ENCODE measurements at regions not wholly inside any gene's neighbourhood (a gene's known extent, or its start where the extent isn't known, plus 50 kb on each side); places are given as distances from the start of the nearest gene placed in this dataset.
A peak's percentile ranks its signal among the peaks of the same experiment; 100 is the strongest.
"Not testable (repeated sequence)": the region's sequence is repeated elsewhere in the genome, so short reads cannot be mapped to it uniquely, and the experiment has no call there.

GRCh38 chr15:45871121-45871855, 236.5 kb downstream of the SQOR start:
- ATAC-seq: no peak
- no peak for DNase-seq
- peak overlapping the region in 1 of 2 donors; percentile 88 for H3K27ac Mint-ChIP-seq
- peaks cover 0 to 18% of the 10 kb centered on the region in 2 donors for H3K9me3 Mint-ChIP-seq
- H3K27me3 Mint-ChIP-seq: peaks cover 19% of the 10 kb centered on the region
- no peak overlapping the region for H3K4me3 Mint-ChIP-seq
- no peaks in the 10 kb centered on the region for H3K4me1 Mint-ChIP-seq

GRCh38 chr15:45873781-45874180, 239.0 kb downstream of the SQOR start:
- ATAC-seq: no peak
- Mint-ChIP-seq H3K9me3 (peaks cover 8 to 18% of the 10 kb centered on the region in 2 donors), H3K4me3 (no peak overlapping the region), H3K27me3 (peaks cover 19% of the 10 kb centered on the region), H3K27ac (no peak overlapping the region), H3K4me1 (no peaks in the 10 kb centered on the region)
- no peak for DNase-seq

DNA sequence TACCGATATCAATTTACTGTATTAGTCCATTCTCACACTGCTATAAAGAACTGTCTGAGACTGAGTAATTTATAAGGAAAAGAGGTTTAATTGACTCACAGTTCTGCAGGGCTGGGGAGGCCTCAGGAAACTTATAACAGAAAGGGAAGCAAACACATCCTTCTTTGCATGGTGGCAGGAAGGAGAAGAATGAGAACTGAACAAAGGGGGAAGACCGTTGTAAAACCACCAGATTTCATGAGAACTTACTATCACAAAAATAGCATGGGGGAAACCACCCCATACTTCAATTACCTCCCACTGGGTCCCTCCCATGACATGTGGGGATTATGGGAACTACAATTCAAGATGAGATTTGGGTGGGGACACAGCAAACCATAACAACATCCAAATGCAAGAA, 239.7 kb downstream of the SQOR start:
- DNase-seq, H3K4me3 Mint-ChIP-seq, H3K27ac Mint-ChIP-seq, H3K4me1 Mint-ChIP-seq, ATAC-seq: not testable (repeated sequence)
- peaks cover 10 to 18% of the 10 kb centered on the region in 2 donors for H3K9me3 Mint-ChIP-seq
- H3K27me3 Mint-ChIP-seq: peaks cover 19% of the 10 kb centered on the region

GRCh38 chr15:45884289-45884688, 249.5 kb downstream of the SQOR start:
- no peak for ATAC-seq
- H3K27me3 Mint-ChIP-seq: no peaks in the 10 kb centered on the region
- no peak overlapping the region for H3K27ac Mint-ChIP-seq

DNA sequence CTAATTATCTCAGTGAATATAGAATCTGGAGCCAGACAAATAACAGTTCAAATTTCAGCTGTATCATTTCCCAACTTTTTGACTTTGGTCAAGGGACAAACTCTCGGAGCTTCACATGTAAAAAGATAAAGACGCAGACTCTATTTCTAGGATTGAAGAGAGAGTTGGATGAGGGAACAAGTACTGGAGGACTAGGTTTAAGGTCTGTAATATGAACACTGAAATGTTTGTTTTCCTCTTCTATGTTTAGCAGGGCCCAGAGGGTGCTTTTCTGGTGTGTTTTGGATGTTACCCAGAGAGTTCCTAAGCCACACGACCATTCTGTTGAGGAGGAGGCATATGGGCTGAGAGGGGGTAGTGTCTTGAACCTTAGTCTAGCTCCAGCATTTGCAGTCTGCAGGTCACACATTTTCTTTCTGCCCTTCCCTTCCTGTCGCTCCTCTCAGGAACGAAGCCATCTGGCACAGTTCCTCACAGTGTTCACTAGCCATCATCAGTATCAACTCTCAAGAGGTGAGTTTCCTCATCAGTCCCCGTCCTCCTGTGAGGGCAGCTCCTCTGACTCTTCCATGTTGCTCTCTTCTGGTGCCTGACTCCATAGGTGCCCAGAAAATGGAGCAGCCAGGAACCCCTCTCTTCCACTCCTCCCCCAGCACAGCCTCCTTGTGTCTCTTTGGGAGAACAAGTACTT, 250.1 kb downstream of the SQOR start:
- Mint-ChIP-seq H3K27me3 (no peaks in the 10 kb centered on the region), H3K4me3 (no peak overlapping the region), H3K4me1 (no peaks in the 10 kb centered on the region), H3K27ac (no peak overlapping the region), H3K9me3 (peaks cover 5 to 8% of the 10 kb centered on the region in 2 donors)
- DNase-seq (no peak), ATAC-seq (no peak)

More at GRCh38 chr15:45884289-45884688, 249.5 kb downstream of the SQOR start:
- peaks cover 5 to 8% of the 10 kb centered on the region in 2 donors for H3K9me3 Mint-ChIP-seq
- no peak overlapping the region for H3K4me3 Mint-ChIP-seq
- DNase-seq: no peak
- no peaks in the 10 kb centered on the region for H3K4me1 Mint-ChIP-seq

GRCh38 chr15:45885801-45886200, 251.0 kb downstream of the SQOR start:
- Mint-ChIP-seq H3K27me3 (no peaks in the 10 kb centered on the region), H3K4me1 (no peaks in the 10 kb centered on the region), H3K27ac (no peak overlapping the region), H3K9me3 (peaks cover 5 to 8% of the 10 kb centered on the region in 2 donors), H3K4me3 (no peak overlapping the region)
- DNase-seq (no peak), ATAC-seq (no peak)

DNA sequence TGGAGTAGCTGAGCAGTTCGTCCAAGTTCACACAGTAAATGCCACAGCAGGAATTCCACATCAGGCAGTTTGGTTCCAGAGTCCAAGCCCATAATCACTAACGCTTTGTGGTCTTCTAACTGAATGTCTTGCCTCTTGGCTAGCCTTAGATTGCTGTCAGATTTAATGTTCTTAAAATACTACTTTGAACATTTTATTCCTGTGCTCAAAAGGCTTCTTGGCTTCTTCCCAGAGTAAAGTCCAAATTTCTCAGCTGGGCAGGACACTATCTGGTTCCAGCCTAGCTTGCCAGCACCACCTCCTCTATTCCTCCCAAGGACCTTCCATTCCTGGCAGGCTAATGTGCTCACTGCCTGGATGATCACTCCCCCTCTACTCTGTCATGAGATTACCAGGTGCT, 256.9 kb downstream of the SQOR start:
- Mint-ChIP-seq H3K4me3 (no peak overlapping the region), H3K4me1 (no peaks in the 10 kb centered on the region), H3K27me3 (peaks cover 13% of the 10 kb centered on the region), H3K27ac (no peak overlapping the region), H3K9me3 (peaks cover 5 to 7% of the 10 kb centered on the region in 2 donors)
- no peak for ATAC-seq
- no peak for DNase-seq

- no peak for ATAC-seq
- Mint-ChIP-seq H3K4me1 (no peaks in the 10 kb centered on the region), H3K4me3 (no peak overlapping the region)
Measured at GRCh38 chr15:45892182-45892581, 257.4 kb downstream of the SQOR start.

GRCh38 chr15:45903283-45903682, 268.5 kb downstream of the SQOR start:
- Mint-ChIP-seq H3K27me3 (peaks cover 8% of the 10 kb centered on the region), H3K4me1 (no peaks in the 10 kb centered on the region), H3K27ac (peak overlapping the region in 1 of 2 donors; percentile 72), H3K4me3 (no peak overlapping the region), H3K9me3 (peaks cover 0 to 8% of the 10 kb centered on the region in 2 donors)
- no peak for DNase-seq
- no peak for ATAC-seq

More at GRCh38 chr15:45892182-45892581, 257.4 kb downstream of the SQOR start:
- peaks cover 13% of the 10 kb centered on the region for H3K27me3 Mint-ChIP-seq
- no peak overlapping the region for H3K27ac Mint-ChIP-seq
- no peak for DNase-seq
- peaks cover 1 to 3% of the 10 kb centered on the region in 2 donors for H3K9me3 Mint-ChIP-seq

DNA sequence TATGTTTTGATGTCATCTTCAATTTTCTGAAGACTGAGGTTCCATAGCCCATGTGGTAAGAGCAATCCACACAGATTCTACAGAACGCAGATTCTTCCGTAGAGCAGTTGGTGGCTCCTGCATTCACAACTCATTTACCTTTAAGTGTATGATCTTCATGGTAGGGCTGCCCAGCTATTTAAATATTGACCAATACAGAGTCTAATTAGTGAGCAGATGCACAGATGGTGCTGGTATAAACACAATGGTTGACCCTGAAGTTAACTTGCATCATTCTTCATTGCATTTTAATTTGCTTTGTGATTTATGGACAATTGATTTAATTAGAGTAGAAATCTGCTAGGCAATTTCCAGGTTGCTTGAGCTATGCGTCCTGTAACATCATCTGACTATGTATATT, 269.2 kb downstream of the SQOR start:
- no peak for ATAC-seq
- H3K9me3 Mint-ChIP-seq: peaks cover 0 to 13% of the 10 kb centered on the region in 2 donors
- no peaks in the 10 kb centered on the region for H3K4me1 Mint-ChIP-seq
- no peak overlapping the region for H3K4me3 Mint-ChIP-seq
- no peak for DNase-seq
- no peak overlapping the region for H3K27ac Mint-ChIP-seq
- H3K27me3 Mint-ChIP-seq: peaks cover 6% of the 10 kb centered on the region

GRCh38 chr15:45906230-45906629, 271.4 kb downstream of the SQOR start:
- no peak for DNase-seq
- Mint-ChIP-seq H3K9me3 (peaks cover 0 to 13% of the 10 kb centered on the region in 2 donors), H3K4me3 (no peak overlapping the region), H3K27me3 (no peaks in the 10 kb centered on the region), H3K27ac (no peak overlapping the region), H3K4me1 (no peaks in the 10 kb centered on the region)
- no peak for ATAC-seq

GRCh38 chr15:45910671-45911070, 275.8 kb downstream of the SQOR start:
- no peak overlapping the region for H3K4me3 Mint-ChIP-seq
- H3K27me3 Mint-ChIP-seq: no peaks in the 10 kb centered on the region
- H3K9me3 Mint-ChIP-seq: peaks cover 0 to 13% of the 10 kb centered on the region in 2 donors
- no peak overlapping the region for H3K27ac Mint-ChIP-seq
- no peaks in the 10 kb centered on the region for H3K4me1 Mint-ChIP-seq
- ATAC-seq: no peak
- no peak for DNase-seq

DNA sequence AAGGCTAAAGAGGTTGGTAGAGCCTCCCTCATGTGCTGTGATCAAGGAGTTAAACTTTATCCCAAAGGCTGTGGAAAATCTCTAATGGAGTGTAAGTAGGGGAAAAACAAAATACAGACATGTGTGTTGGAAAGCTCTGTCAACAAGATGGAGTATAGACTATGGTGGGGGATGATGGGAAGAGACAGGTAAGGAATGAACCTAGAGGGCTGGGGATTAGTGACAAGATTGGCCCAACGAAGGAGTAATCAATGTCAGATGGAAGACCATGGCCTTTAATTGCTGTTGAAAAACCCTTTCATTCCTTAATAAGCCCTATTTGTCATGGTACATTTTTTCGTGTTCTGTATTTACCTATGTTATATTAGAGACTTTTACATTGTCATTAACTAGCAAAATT, 278.6 kb downstream of the SQOR start:
- Mint-ChIP-seq H3K4me3 (no peak overlapping the region), H3K27me3 (no peaks in the 10 kb centered on the region), H3K9me3 (peaks cover 0 to 4% of the 10 kb centered on the region in 2 donors), H3K27ac (no peak overlapping the region), H3K4me1 (no peaks in the 10 kb centered on the region)
- ATAC-seq (no peak), DNase-seq (no peak)

- H3K4me3 Mint-ChIP-seq: no peak overlapping the region
- H3K27me3 Mint-ChIP-seq: no peaks in the 10 kb centered on the region
- no peaks in the 10 kb centered on the region for H3K4me1 Mint-ChIP-seq
- DNase-seq (no peak), ATAC-seq (no peak)
- no peak overlapping the region for H3K27ac Mint-ChIP-seq
- H3K9me3 Mint-ChIP-seq: no peaks in the 10 kb centered on the region
Measured at GRCh38 chr15:45914425-45914824, 279.6 kb downstream of the SQOR start.

DNA sequence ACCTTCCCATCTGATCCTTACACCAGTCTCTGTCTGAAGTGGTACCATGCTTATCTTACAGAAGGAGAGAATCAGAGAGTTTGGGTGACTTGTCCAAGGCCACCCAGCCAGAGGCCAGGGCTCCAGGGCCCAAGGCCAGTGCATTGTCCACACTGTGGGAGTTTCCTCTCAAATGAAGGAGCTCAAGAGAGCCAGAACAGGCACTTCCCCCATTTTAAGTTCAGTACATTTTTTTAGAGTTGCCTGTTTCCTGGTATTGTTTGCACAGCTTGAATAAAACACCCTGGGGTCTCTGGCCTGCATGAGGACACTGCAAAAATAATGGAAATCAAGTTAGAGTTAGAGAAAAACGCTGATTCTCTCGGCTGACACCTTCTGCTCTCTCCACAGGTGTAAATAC, 284.0 kb downstream of the SQOR start:
- ATAC-seq: no peak
- no peaks in the 10 kb centered on the region for H3K27me3 Mint-ChIP-seq

GRCh38 chr15:45919806-45920205, 285.0 kb downstream of the SQOR start:
- Mint-ChIP-seq H3K27ac (no peak overlapping the region), H3K4me1 (no peaks in the 10 kb centered on the region), H3K4me3 (no peak overlapping the region), H3K27me3 (no peaks in the 10 kb centered on the region), H3K9me3 (no peaks in the 10 kb centered on the region)
- DNase-seq (no peak), ATAC-seq (no peak)

More for the DNA sequence above, 284.0 kb downstream of the SQOR start:
- no peak overlapping the region for H3K4me3 Mint-ChIP-seq
- H3K4me1 Mint-ChIP-seq: no peaks in the 10 kb centered on the region
- no peaks in the 10 kb centered on the region for H3K9me3 Mint-ChIP-seq
- no peak for DNase-seq
- H3K27ac Mint-ChIP-seq: no peak overlapping the region

Data from stimulated activated naive CD8-positive, alpha-beta T cell treated with anti-CD3 and anti-CD28 coated beads, Interleukin-15, amount 100 ng/mL, for 72 hours (primary cell).